ENCODE measurements at regions not wholly inside any gene's neighbourhood (a gene's known extent, or its start where the extent isn't known, plus 50 kb on each side); places are given as distances from the start of the nearest gene placed in this dataset.

GRCh38 chr2:106963156-106963555 is 77.2 kb upstream of the ST6GAL2 start:
- POLR2A ChIA-PET, result no interaction called here
- no peak for TF ChIP-seq CTCF (IDR thresholded peaks at IDR 0.05; ENCODE audit: insufficient read depth, low read length, missing control alignments)
- CTCF ChIA-PET, result no interaction called here
- H3K4me3 ChIP-seq (ENCODE audit: low read depth, low read length), result no peak overlapping the region
- DNase-seq (ENCODE audit: low read depth, low spot score), result no peak

- ChIA-PET CTCF (no interaction called here), POLR2A (interaction anchor here (0.6 kb wide), 1 partner anchor 1853 kb away, joined by 3 read pairs; no protein-coding TSS in a partner anchor)
- TF ChIP-seq CTCF (IDR thresholded peaks at IDR 0.05; ENCODE audit: insufficient read depth, low read length, missing control alignments), result no peak
- H3K4me3 ChIP-seq (ENCODE audit: low read depth, low read length), result no peak overlapping the region
- no peak for DNase-seq (ENCODE audit: low read depth, low spot score)
Measured at GRCh38 chr2:106963893-106964292, 77.9 kb upstream of the ST6GAL2 start.

- no peak for DNase-seq (ENCODE audit: low read depth, low spot score)
- H3K4me3 ChIP-seq (ENCODE audit: low read depth, low read length), result no peak overlapping the region
- POLR2A ChIA-PET, result no interaction called here
- TF ChIP-seq CTCF (IDR thresholded peaks at IDR 0.05; ENCODE audit: insufficient read depth, low read length, missing control alignments), result no peak
- CTCF ChIA-PET, result no interaction called here
Measured at GRCh38 chr2:106965611-106966010, 79.6 kb upstream of the ST6GAL2 start.

GRCh38 chr2:106969777-106970176 is 83.8 kb upstream of the ST6GAL2 start:
- no peak overlapping the region for H3K4me3 ChIP-seq (ENCODE audit: low read depth, low read length)
- TF ChIP-seq CTCF (IDR thresholded peaks at IDR 0.05; ENCODE audit: insufficient read depth, low read length, missing control alignments), result no peak
- ChIA-PET CTCF (no interaction called here), POLR2A (no interaction called here)
- DNase-seq (ENCODE audit: low read depth, low spot score), result no peak

GRCh38 chr2:106970471-106971261 is 84.7 kb upstream of the ST6GAL2 start:
- no peak for DNase-seq (ENCODE audit: low read depth, low spot score)
- no peak for TF ChIP-seq CTCF (IDR thresholded peaks at IDR 0.05; ENCODE audit: insufficient read depth, low read length, missing control alignments)
- ChIA-PET POLR2A (interaction anchor here (0.6 to 1.2 kb wide), 3 partner anchors 10 to 32 kb away, joined by 3 to 5 read pairs (median 3); no protein-coding TSS in a partner anchor), CTCF (interaction anchor here (1.5 to 1.7 kb wide), 2 partner anchors 9 to 11 kb away, joined by 4 to 9 read pairs; no protein-coding TSS in a partner anchor)
- H3K4me3 ChIP-seq (ENCODE audit: low read depth, low read length), result no peak overlapping the region

- ChIA-PET CTCF (no interaction called here), POLR2A (no interaction called here)
- TF ChIP-seq CTCF (IDR thresholded peaks at IDR 0.05; ENCODE audit: insufficient read depth, low read length, missing control alignments), result no peak
- DNase-seq (ENCODE audit: low read depth, low spot score), result no peak
- H3K4me3 ChIP-seq (ENCODE audit: low read depth, low read length), result no peak overlapping the region
Measured at GRCh38 chr2:106972782-106973181, 86.8 kb upstream of the ST6GAL2 start.
